OCI-LY7 (cell line): ENCODE measurements at regions not wholly inside any gene's neighbourhood (a gene's known extent, or its start where the extent isn't known, plus 50 kb on each side); places are given as distances from the start of the nearest gene placed in this dataset.

Source experiments
- CTCF ChIP-seq: fragments of 200-600 bp; sonication (generic); conservative IDR thresholded peaks from 2 replicates; pipeline ENCODE4 v1.5.1; 2014; ENCODE audit warnings: mild to moderate bottlenecking, antibody characterized with exemption, low read length, moderate library complexity, mixed read lengths
- EZH2phosphoT487 ChIP-seq: fragments of 200-600 bp; sonication (generic); IDR thresholded peaks from 2 replicates; pipeline ENCODE4 v1.6.1; 2018; ENCODE audit warnings: low read depth, borderline replicate concordance, mild to moderate bottlenecking, mixed run types, antibody characterized with exemption, low read length, moderate library complexity, mixed read lengths

DNA sequence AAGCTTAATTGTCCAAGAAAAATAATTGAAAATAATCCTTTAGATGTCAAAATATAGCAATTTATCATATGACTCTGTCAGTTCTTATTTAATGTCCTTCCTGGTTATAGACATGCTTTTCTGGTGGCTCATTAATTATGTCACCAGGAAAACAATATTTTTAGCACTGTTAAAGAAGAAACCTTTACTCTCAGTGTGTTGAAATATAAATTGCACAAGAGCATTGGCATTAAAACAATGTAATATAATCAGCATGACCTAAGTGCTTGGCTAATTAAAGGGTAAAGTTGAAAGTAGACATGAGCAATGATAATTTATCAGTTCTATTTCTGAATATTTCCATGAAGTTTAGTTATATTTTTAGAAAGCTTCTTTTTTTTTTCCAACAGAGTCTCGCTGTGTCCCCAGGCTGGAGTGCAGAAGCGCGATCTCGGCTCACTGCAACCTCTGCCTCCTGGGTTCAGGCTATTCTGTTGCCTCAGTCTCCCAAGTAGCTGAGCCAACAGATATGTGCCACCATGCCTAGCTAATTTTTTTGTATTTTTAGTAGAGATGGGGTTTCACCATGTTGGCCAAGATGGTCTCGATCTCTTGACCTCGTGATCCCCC, 232.3 kb downstream of the JRKL start:
- TF ChIP-seq EZH2phosphoT487 = no peak
- no peak for TF ChIP-seq CTCF
